ENCODE measurements at regions not wholly inside any gene's neighbourhood (a gene's known extent, or its start where the extent isn't known, plus 50 kb on each side); places are given as distances from the start of the nearest gene placed in this dataset.

GRCh38 chr4:123546573-123547060 is 150.0 kb downstream of the SPRY1 start:
- TF ChIP-seq EZH2 (IDR thresholded peaks at IDR 0.05; ENCODE audit: borderline replicate concordance, low read length) (no peak), CTCF (IDR thresholded peaks at IDR 0.05; ENCODE audit: low read length) (no peak)
- Histone ChIP-seq H3K27ac (ENCODE audit: low read depth, low read length, poor library complexity, severe bottlenecking) (no peak overlapping the region), H3K4me2 (ENCODE audit: low read length) (no peak overlapping the region), H3K4me1 (ENCODE audit: insufficient read depth, low read length, severe bottlenecking) (no peaks in the 10 kb centered on the region), H3K9me2 (ENCODE audit: low read depth, low read length) (no peaks in the 10 kb centered on the region), H3K4me3 (ENCODE audit: low read depth, low read length, poor library complexity, severe bottlenecking) (no peak overlapping the region), H3K27me3 (ENCODE audit: insufficient read depth, low read length) (no peaks in the 10 kb centered on the region), H3K79me2 (ENCODE audit: insufficient read depth, low read length) (no peaks in the 10 kb centered on the region), H4K20me1 (ENCODE audit: insufficient read depth, low read length) (no peaks in the 10 kb centered on the region), H2AFZ (ENCODE audit: low read length) (no peak overlapping the region), H3F3A (ENCODE audit: insufficient read depth, low read length) (no peaks in the 10 kb centered on the region), H3K36me3 (ENCODE audit: insufficient read depth, low read length) (no peaks in the 10 kb centered on the region), H3K9me3 (ENCODE audit: low read length) (no peaks in the 10 kb centered on the region), H3K9ac (ENCODE audit: low read length) (no peak overlapping the region)

GRCh38 chr4:123547216-123548165 is 150.9 kb downstream of the SPRY1 start:
- Histone ChIP-seq H3K27ac (ENCODE audit: low read depth, low read length, poor library complexity, severe bottlenecking) (no peak overlapping the region), H3K4me1 (ENCODE audit: insufficient read depth, low read length, severe bottlenecking) (no peaks in the 10 kb centered on the region), H3K9ac (ENCODE audit: low read length) (no peak overlapping the region), H3K79me2 (ENCODE audit: insufficient read depth, low read length) (no peaks in the 10 kb centered on the region), H3K4me2 (ENCODE audit: low read length) (no peak overlapping the region), H3K9me3 (ENCODE audit: low read length) (no peaks in the 10 kb centered on the region), H2AFZ (ENCODE audit: low read length) (no peak overlapping the region), H3K4me3 (ENCODE audit: low read depth, low read length, poor library complexity, severe bottlenecking) (no peak overlapping the region), H3K9me2 (ENCODE audit: low read depth, low read length) (no peaks in the 10 kb centered on the region), H4K20me1 (ENCODE audit: insufficient read depth, low read length) (no peaks in the 10 kb centered on the region), H3F3A (ENCODE audit: insufficient read depth, low read length) (no peaks in the 10 kb centered on the region), H3K27me3 (ENCODE audit: insufficient read depth, low read length) (no peaks in the 10 kb centered on the region), H3K36me3 (ENCODE audit: insufficient read depth, low read length) (no peaks in the 10 kb centered on the region)
- no peak for TF ChIP-seq CTCF (IDR thresholded peaks at IDR 0.05; ENCODE audit: low read length)
- no peak for TF ChIP-seq EZH2 (IDR thresholded peaks at IDR 0.05; ENCODE audit: borderline replicate concordance, low read length)

- TF ChIP-seq EZH2 (IDR thresholded peaks at IDR 0.05; ENCODE audit: borderline replicate concordance, low read length) (no peak), CTCF (IDR thresholded peaks at IDR 0.05; ENCODE audit: low read length) (no peak)
- Histone ChIP-seq H3K9me3 (ENCODE audit: low read length) (no peaks in the 10 kb centered on the region), H4K20me1 (ENCODE audit: insufficient read depth, low read length) (no peaks in the 10 kb centered on the region), H3K27me3 (ENCODE audit: insufficient read depth, low read length) (no peaks in the 10 kb centered on the region), H3F3A (ENCODE audit: insufficient read depth, low read length) (no peaks in the 10 kb centered on the region), H3K9ac (ENCODE audit: low read length) (no peak overlapping the region), H3K79me2 (ENCODE audit: insufficient read depth, low read length) (no peaks in the 10 kb centered on the region), H3K36me3 (ENCODE audit: insufficient read depth, low read length) (no peaks in the 10 kb centered on the region), H3K4me1 (ENCODE audit: insufficient read depth, low read length, severe bottlenecking) (peaks cover 23% of the 10 kb centered on the region), H2AFZ (ENCODE audit: low read length) (no peak overlapping the region), H3K4me2 (ENCODE audit: low read length) (no peak overlapping the region), H3K4me3 (ENCODE audit: low read depth, low read length, poor library complexity, severe bottlenecking) (no peak overlapping the region), H3K9me2 (ENCODE audit: low read depth, low read length) (no peaks in the 10 kb centered on the region), H3K27ac (ENCODE audit: low read depth, low read length, poor library complexity, severe bottlenecking) (no peak overlapping the region)
Observed at GRCh38 chr4:123553279-123553678, 156.7 kb downstream of the SPRY1 start.
